Lower leg skin (tissue), 4 donors: ENCODE measurements at regions not wholly inside any gene's neighbourhood (a gene's known extent, or its start where the extent isn't known, plus 50 kb on each side); places are given as distances from the start of the nearest gene placed in this dataset.

Experiments used
- DNase-seq, 2 donors: peaks; one replicate each; pipeline ENCODE4 v3.0.0-alpha.2; 2019; ENCODE audit warnings: low spot score in 2 of 2
- H3K4me3 ChIP-seq: fragments of 200-600 bp; sonication (generic); 2 replicates; pipeline ENCODE4 v1.5.1; 2017; ENCODE audit warnings: mild to moderate bottlenecking, low read depth; ENCODE audit not compliant: poor library complexity, severe bottlenecking
- POLR2A ChIP-seq, 2 donors: fragments of 450-650 bp; IDR thresholded peaks; one replicate each; pipeline ENCODE4 v1.6.1; 2016 to 2017; ENCODE audit warnings: antibody characterized with exemption in 2 of 2, mild to moderate bottlenecking in 1 of 2, moderate library complexity in 1 of 2
- WGBS, 2 donors: methylation state at CpG; one replicate each; pipeline ENCODE4 v1.1.5; 2018; 5-methylcytosine and 5-hydroxymethylcytosine counted together
- intact Hi-C: fragments of 100-400 bp; cut with DNase I; formaldehyde crosslinking; loops from one replicate; pipeline ENCODE4 v1.15.0; 2023; ENCODE audit warnings: low total_unique reads
- TF ChIP-seq, protein P1 (sequence below), 3 donors: fragments of 450-650 bp; IDR thresholded peaks; one replicate each; pipeline ENCODE4 v1.5.1; 2016; ENCODE audit warnings: antibody characterized with exemption in 3 of 3, mild to moderate bottlenecking in 3 of 3, moderate library complexity in 2 of 3

DNA sequence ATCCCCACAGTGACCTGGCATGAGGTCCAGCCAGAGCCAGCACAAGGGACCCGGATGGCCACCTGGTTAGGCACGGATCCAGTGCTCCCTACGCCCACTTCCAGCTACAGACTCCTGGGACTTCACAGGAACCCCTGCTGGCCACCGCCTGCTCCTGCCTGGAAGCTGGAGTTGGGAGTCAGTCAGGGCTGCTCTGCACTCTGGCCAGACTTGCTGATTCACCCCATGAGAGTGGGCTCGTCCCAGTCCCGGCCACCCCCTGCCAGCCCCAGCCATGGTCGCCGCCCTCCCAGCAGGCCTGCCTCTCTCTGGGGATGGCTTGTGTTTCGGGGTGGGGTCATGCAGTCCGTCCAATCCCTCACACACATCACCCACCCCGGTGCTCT lies 125.8 kb downstream of the DLL1 start:
- WGBS, 2 donors: 65 to 66% methylated on average over 11 of the region's 11 CpGs
- intact Hi-C loops: no loop called here
- DNase-seq: no peak
- TF ChIP-seq, protein P1, sequence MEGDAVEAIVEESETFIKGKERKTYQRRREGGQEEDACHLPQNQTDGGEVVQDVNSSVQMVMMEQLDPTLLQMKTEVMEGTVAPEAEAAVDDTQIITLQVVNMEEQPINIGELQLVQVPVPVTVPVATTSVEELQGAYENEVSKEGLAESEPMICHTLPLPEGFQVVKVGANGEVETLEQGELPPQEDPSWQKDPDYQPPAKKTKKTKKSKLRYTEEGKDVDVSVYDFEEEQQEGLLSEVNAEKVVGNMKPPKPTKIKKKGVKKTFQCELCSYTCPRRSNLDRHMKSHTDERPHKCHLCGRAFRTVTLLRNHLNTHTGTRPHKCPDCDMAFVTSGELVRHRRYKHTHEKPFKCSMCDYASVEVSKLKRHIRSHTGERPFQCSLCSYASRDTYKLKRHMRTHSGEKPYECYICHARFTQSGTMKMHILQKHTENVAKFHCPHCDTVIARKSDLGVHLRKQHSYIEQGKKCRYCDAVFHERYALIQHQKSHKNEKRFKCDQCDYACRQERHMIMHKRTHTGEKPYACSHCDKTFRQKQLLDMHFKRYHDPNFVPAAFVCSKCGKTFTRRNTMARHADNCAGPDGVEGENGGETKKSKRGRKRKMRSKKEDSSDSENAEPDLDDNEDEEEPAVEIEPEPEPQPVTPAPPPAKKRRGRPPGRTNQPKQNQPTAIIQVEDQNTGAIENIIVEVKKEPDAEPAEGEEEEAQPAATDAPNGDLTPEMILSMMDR (IDR thresholded peaks at IDR 0.05): no peak
- no peak for TF ChIP-seq POLR2A (IDR thresholded peaks at IDR 0.05)
- no peak overlapping the region for H3K4me3 ChIP-seq

DNA sequence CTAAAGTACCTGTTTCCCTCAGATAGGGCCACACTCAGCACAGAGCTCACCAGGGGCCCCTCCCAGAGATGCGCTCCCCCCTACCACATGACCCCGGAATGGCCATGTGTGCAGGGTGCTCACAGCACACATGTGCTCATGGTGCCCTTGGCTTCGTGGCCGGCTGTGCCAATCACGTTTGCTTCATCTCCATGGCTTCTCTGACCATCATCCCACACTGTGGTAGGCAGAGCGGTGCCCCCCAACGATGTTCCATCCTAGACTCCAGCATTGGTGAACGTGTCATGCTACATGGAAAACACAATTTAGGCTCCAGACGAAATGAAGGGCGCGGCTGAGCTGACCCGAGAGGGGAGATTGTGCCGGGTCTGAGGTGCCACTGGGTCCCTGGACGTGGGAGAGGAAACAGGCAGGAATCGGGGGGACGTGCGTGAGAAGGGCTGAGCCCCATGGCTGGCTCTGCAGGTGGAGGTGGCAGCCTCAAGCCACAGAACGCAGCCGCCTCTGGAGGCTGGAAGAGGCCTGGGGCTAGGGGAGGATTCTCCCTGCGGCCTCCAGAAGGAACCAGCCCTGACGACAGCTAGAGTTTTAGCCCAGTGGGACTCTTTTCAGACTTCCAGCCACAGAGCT lies 126.5 kb downstream of the DLL1 start:
- no peak for DNase-seq
- intact Hi-C loops: no loop called here
- no peak overlapping the region for H3K4me3 ChIP-seq
- 80 to 82% methylated on average over 21 of the region's 21 CpGs for WGBS, 2 donors
- TF ChIP-seq, protein P1 (IDR thresholded peaks at IDR 0.05): no peak

- DNase-seq: no peak
- TF ChIP-seq, protein P1 (IDR thresholded peaks at IDR 0.05): no peak
- TF ChIP-seq POLR2A (IDR thresholded peaks at IDR 0.05): no peak
- intact Hi-C loops: no loop called here
- 89% methylated on average over 27 of the region's 27 CpGs for WGBS, 2 donors
- H3K4me3 ChIP-seq: no peak overlapping the region
Observed at GRCh38 chr6:170163405-170164170, 127.3 kb downstream of the DLL1 start.

DNA sequence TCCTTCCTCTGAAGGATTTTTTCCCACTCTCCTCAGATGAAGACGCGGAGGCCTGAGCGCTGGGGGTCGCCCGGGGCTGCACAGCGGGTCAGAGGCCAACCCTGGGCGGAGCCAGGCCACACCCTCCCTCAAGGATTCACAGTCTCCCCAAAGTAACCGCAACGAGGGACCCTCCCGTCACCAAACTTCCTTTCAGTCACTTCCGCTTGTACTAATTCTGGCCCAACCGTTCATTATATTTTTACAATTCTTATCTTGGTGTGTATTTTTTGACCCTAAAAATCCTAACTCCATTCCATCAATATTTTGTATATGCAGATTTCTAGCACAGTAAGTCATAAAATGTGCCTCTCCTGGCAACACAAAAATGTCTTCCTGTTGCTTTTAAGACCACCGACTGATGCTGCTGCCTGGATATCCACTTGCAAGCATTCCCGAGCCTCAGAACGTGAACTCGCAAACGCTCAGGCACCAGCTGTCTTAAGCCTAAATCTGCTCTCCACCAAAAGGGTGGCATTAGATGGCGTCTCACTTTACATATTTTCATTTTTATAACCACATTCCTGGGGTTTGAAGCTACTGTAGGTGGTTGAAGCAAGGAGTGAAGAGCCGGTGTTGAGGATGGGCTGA lies 128.0 kb downstream of the DLL1 start:
- DNase-seq: no peak
- H3K4me3 ChIP-seq: no peak overlapping the region
- TF ChIP-seq, protein P1 (IDR thresholded peaks at IDR 0.05): no peak
- TF ChIP-seq POLR2A (IDR thresholded peaks at IDR 0.05): no peak
- 93 to 95% methylated on average over 19 of the region's 19 CpGs for WGBS, 2 donors
- intact Hi-C loops: no loop called here

DNA sequence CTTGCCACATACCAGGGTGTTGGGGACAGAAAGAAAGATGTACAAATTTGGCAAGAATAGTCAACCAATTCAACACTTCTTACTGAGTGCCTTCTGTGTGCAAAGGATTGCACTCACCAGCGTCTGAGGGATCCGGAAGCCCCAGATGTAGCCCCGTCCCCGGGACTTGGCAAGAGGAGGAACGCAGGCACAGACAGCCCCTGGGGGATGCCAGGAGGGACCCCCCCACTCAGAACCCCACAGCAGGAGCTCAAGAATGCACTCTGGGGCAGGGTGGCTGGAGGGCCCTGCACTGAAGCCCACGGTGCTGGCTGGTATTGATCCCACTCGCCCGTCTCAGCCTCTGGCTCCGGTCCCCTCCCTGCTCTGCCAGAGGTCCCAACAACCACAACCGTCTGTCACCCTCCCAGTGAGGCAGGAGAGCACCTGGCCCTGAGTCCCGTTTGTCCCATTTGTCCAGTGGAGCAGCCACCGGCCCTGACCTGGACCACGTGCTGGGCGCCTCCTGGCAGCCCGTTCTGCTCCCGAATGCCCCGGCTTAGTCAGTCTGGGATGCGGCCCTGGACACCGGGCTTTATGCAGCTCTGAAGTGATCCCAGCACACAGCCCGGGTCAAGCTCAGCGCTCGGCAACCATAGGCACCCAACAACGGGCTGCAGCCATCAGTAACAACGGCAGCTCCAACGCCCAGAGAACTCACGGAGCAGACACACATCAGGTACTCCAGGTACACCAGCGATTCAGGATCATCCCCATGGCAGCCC lies 128.7 kb downstream of the DLL1 start:
- TF ChIP-seq, protein P1 (IDR thresholded peaks at IDR 0.05): no peak
- 90 to 92% methylated on average over 27 of the region's 27 CpGs for whole genome bisulfite sequencing, 2 donors
- no peak for DNase-seq
- intact Hi-C loops: no loop called here
- no peak overlapping the region for H3K4me3 ChIP-seq
